Glomerular endothelial cell (primary cell): ENCODE measurements at regions not wholly inside any gene's neighbourhood (a gene's known extent, or its start where the extent isn't known, plus 50 kb on each side); places are given as distances from the start of the nearest gene placed in this dataset.
"Not testable (repeated sequence)": the region's sequence is repeated elsewhere in the genome, so short reads cannot be mapped to it uniquely, and the experiment has no call there.

Experiments used
- DNase-seq: peaks from one replicate; pipeline ENCODE4 v3.0.0-alpha.2; 2011; ENCODE audit warnings: low read depth, low spot score; ENCODE audit errors: extremely low read depth

DNA sequence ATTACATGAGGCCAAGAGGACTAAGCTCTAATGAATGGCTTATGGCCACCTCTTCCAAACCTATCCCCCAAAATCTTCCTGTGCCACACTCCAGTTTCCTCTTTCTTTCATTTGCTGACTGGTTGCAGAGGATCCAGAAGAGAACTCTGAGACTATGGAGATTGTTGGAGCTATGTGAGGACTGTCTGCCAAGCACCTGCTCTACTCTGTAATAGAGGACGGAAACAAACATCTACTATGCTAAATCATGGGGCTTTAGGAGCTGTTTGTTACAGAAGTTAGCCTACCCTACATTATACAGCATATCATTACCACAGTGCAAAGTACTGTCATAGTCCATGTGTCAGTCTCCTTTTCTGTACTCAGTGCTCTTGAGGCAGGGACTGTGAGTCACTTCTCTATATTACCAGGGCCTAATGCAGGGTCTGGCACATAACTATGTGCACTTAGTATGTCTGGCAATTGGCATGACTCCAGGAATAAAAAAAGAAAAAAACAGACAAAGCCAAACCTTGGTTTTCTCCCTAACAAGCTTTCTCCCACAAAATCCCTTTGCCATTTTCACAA, 95.1 kb downstream of the RPAP3 start:
- DNase-seq, result no peak

DNA sequence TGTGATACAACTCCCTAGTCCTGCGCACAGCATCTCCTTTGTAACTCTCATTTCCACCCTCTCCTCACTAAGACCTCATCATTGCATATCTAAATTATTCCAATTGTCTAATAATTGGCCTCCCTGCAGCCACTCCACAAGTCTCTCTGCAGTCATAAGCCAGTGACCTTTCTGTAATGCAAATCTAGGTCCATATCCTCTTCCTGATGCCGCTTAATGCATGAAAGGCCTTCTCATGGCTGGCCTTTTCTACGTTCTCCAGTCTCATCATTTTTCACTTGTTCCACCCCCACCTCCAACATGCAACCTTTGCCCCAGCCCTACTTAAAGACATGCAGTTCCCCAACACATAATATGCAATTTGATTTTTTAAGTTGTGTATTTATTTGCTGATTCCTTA, 96.0 kb downstream of the RPAP3 start:
- DNase-seq, result no peak

- DNase-seq, result not testable (repeated sequence)
Observed at GRCh38 chr12:47608671-47609070, 97.2 kb downstream of the RPAP3 start.

DNA sequence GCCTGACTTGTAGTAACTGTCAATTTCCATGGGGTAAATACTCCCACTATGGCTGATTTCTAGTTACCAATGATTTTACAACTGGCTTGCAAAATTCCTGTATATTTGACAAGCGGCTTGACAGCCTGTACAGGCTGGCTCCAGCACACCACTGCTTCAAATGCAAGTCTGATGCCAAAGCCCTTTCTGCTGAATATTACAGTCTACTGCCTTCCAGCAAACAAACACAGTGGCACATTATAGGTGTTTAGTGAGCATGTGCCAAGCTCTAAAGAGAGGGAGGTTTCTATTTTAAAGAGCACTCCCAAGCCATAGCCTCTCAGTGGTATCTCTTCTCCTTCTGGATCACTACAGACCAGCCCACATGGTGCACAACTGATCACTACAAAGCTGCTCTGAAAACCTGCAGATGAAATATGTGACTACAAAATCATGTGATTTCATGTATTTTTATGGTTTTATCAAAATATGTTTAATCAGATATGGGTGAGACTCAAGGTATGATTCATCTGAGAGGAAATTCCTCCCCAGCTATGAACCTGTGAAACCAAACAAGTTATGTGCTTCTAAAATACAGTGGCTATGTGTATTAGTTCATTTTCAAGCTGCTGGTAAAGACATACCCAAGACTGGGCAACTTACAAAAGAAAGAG, 101.5 kb downstream of the RPAP3 start:
- DNase-seq, result peak; percentile 29

- no peak for DNase-seq
Observed at GRCh38 chr12:47602949-47603558, 102.8 kb downstream of the RPAP3 start.

- no peak for DNase-seq
Observed at GRCh38 chr12:47602325-47602724, 103.5 kb downstream of the RPAP3 start.

DNA sequence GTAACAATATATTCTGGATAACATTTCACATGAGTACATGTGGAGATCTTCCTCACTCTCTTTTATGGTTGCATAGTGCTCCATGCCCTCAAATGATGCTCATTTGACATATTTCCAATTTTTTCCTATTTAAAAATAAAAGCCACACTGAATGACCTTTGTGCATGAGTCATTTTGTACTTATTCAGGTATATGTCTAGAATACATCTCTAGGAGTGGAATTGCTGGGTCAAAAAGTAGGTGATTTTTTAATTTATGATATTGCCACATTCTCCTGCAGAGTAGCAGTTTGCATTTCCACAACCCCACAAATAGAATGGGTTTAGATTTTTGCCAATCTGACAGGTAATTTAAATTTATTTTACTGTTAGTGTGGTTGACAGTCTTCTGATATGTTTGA, 104.8 kb downstream of the RPAP3 start:
- DNase-seq, result no peak

GRCh38 chr12:47591795-47592194, 114.0 kb downstream of the RPAP3 start:
- DNase-seq, result no peak

GRCh38 chr12:47591361-47591791, 114.5 kb downstream of the RPAP3 start:
- DNase-seq, result no peak

DNA sequence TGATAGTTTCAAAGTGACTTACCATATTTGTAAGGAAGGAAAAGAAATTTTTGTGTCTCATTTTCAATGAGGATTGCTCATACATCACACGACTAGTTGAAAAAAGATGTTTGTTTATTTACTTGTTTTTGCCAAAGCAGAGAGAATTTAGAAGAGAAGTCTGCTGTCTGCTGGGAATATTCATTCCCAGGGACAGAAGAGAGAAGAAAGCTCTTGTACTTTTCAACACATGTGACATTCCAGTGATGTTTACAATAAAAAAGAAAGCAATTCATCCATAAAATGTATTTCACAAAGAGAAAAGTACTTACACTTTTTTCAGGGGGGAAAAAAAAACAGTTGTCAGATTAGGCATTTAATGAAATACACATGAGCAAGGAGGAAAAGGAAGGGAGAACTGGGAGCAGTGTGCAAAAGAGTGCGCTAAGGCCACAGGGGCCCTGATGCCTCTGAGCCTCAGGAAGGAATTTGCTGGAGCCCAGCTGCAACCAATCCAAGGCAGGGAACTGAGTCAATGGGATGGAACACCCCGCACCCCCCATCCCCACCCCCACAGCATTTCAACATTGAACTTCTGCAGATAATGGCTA, 115.0 kb downstream of the RPAP3 start:
- no peak for DNase-seq

DNA sequence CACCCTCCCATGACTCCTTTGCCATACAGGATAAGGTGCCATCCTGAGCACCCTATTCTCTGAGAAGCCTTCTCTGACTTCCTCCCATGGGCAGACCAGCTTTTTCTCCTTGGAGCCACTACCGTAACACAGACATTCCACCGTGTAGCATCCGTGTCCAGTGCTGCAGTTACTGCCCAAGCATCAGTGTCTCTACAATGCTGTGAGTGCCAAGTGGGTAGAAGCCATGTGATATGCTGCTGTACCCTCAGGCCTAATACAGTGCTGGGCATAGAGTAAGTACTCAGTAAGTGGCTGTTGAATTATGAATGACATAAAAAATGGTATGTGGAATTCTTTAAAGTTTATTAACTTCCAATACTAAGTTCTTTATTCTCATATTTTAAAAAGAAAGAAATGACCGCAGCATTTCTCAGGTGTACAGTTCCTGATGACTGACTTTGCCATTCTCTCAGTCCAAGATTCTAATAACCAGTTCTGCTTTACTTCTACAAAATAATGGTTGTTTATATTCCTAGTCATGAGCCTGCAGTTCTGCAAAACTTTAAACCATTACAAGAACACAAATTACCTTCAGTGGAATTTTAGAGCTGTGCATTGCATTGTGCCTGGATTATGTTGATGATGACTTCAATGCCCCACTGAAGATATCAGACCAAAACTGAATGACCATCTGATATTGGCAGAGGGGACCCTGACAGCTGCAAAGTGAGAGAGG, 118.7 kb downstream of the RPAP3 start:
- DNase-seq, result no peak

DNA sequence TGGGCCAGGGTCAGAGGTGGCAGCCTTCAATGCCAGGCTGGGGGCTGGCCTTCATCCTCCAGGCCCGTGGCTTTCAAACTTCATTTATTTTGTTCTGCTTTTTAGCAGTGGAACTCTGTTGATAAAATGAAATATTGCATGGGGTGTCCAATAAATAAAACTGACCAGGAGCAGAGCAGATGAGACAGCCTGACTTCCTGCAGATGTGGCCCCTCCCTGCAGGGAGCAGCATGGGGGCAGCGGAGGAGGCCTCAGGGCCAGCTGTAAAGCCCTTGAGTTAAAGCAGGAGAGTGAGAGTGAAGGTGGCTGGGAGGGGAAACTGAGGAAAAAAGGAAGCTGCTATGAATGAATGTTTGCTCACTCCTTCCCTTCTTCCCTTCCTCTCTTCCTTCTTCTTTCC, 120.3 kb downstream of the RPAP3 start:
- no peak for DNase-seq

GRCh38 chr12:47578836-47579235, 127.0 kb downstream of the RPAP3 start:
- DNase-seq, result no peak

- DNase-seq, result no peak
Observed at GRCh38 chr12:47577206-47577989, 128.4 kb downstream of the RPAP3 start.

- no peak for DNase-seq
Observed at GRCh38 chr12:47576289-47576945, 129.4 kb downstream of the RPAP3 start.

GRCh38 chr12:47574252-47575021, 131.4 kb downstream of the RPAP3 start:
- DNase-seq, result no peak

DNA sequence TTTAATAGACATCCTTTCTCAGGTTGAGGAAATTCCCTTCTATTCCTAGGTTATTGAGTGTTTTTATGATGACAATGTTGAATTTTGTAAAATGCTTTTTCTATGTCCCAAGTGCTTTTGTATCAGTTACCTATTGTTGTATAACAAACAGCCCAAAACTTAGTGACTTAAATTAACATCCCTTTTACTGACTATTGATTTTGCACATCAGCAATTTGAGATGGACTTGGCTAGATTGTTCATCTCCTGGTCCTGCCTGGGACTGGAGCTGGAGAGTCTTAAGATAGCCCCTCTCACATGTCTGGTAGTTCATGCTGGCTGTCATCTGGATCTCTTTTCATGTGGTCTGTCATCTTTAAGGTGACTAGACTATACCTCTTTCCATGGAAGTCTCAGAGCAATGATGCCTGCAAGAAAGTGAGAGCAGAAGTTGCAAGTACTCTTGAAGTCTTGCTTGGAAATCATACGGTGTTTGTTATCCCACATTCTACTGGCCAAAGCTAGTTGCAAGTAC, 132.6 kb downstream of the RPAP3 start:
- no peak for DNase-seq

GRCh38 chr12:47570151-47570550, 135.7 kb downstream of the RPAP3 start:
- DNase-seq, result no peak

GRCh38 chr12:47562201-47562600, 143.6 kb downstream of the RPAP3 start:
- no peak for DNase-seq
